ENCODE measurements at regions not wholly inside any gene's neighbourhood (a gene's known extent, or its start where the extent isn't known, plus 50 kb on each side); places are given as distances from the start of the nearest gene placed in this dataset.

GRCh38 chr2:160952464-160953254 lies 207.6 kb upstream of the TANK start:
- Histone ChIP-seq H3K9me1 (ENCODE audit: control insufficient read depth, extremely low read depth, insufficient read depth, low read length) (no peaks in the 10 kb centered on the region), H3K9me3 (ENCODE audit: control insufficient read depth, low read depth, low read length) (no peaks in the 10 kb centered on the region), H3K27ac (ENCODE audit: control insufficient read depth, insufficient read depth, low read length) (no peak overlapping the region), H3K27me3 (ENCODE audit: control insufficient read depth, extremely low read depth, insufficient read depth, low read length) (no peaks in the 10 kb centered on the region), H3K79me2 (ENCODE audit: control insufficient read depth, insufficient read depth, low read length) (no peaks in the 10 kb centered on the region), H3K4me1 (ENCODE audit: control insufficient read depth, extremely low read depth, insufficient read depth, low read length) (peaks cover 16% of the 10 kb centered on the region), H4K20me1 (ENCODE audit: control insufficient read depth, extremely low read depth, insufficient read depth, low read length) (no peaks in the 10 kb centered on the region), H3K4me2 (ENCODE audit: control insufficient read depth, extremely low read depth, insufficient read depth, low read depth, low read length) (peak overlapping the region; percentile 48), H3K36me3 (ENCODE audit: control insufficient read depth in 2 of 2, extremely low read depth in 1 of 2, insufficient read depth in 2 of 2, low read length in 2 of 2) (no peaks in the 10 kb centered on the region), H2AFZ (ENCODE audit: control insufficient read depth, low read length) (peak overlapping the region; percentile 67), H3K9ac (ENCODE audit: control insufficient read depth, extremely low read depth, insufficient read depth, low read length) (no peak overlapping the region), H3K4me3 (ENCODE audit: control insufficient read depth in 2 of 3, extremely low read depth in 1 of 3, insufficient read depth in 2 of 3, low read depth in 1 of 3, low read length in 3 of 3) (no peak overlapping the region)
- TF ChIP-seq CTCF (optimal IDR thresholded peaks at IDR 0.05 in 1 of 3, IDR thresholded peaks at IDR 0.05 in 1 of 3, conservative IDR thresholded peaks at IDR 0.05 in 1 of 3; ENCODE audit: extremely low read depth in 1 of 3, insufficient read depth in 2 of 3, low read length in 3 of 3) (no peak), EZH2 (IDR thresholded peaks at IDR 0.05; ENCODE audit: low read length) (no peak)
- FAIRE-seq: peak; percentile 34
- DNase-seq (ENCODE audit: low read depth, low spot score): no peak
- dilution Hi-C loops (cut with MboI; ENCODE audit: extremely low pct_ligation_motif_present, low sequenced_read_pairs): no loop called here

GRCh38 chr2:160955578-160955977 lies 204.7 kb upstream of the TANK start:
- H3K4me2 ChIP-seq (ENCODE audit: control insufficient read depth, extremely low read depth, insufficient read depth, low read depth, low read length): no peak overlapping the region
- H4K20me1 ChIP-seq (ENCODE audit: control insufficient read depth, extremely low read depth, insufficient read depth, low read length): no peaks in the 10 kb centered on the region
- no peak overlapping the region for H3K4me3 ChIP-seq (ENCODE audit: control insufficient read depth in 2 of 3, extremely low read depth in 1 of 3, insufficient read depth in 2 of 3, low read depth in 1 of 3, low read length in 3 of 3)
- H3K36me3 ChIP-seq (ENCODE audit: control insufficient read depth in 2 of 2, extremely low read depth in 1 of 2, insufficient read depth in 2 of 2, low read length in 2 of 2): no peaks in the 10 kb centered on the region
- peaks cover 16% of the 10 kb centered on the region for H3K4me1 ChIP-seq (ENCODE audit: control insufficient read depth, extremely low read depth, insufficient read depth, low read length)
- no peaks in the 10 kb centered on the region for H3K27me3 ChIP-seq (ENCODE audit: control insufficient read depth, extremely low read depth, insufficient read depth, low read length)
- DNase-seq (ENCODE audit: low read depth, low spot score) (no peak), FAIRE-seq (no peak)
- H3K27ac ChIP-seq (ENCODE audit: control insufficient read depth, insufficient read depth, low read length): no peak overlapping the region
- H2AFZ ChIP-seq (ENCODE audit: control insufficient read depth, low read length): peak overlapping the region; percentile 53
- H3K9ac ChIP-seq (ENCODE audit: control insufficient read depth, extremely low read depth, insufficient read depth, low read length): no peak overlapping the region
- dilution Hi-C loops (cut with MboI; ENCODE audit: extremely low pct_ligation_motif_present, low sequenced_read_pairs): no loop called here
- H3K9me3 ChIP-seq (ENCODE audit: control insufficient read depth, low read depth, low read length): no peaks in the 10 kb centered on the region
- TF ChIP-seq CTCF (optimal IDR thresholded peaks at IDR 0.05 in 1 of 3, IDR thresholded peaks at IDR 0.05 in 1 of 3, conservative IDR thresholded peaks at IDR 0.05 in 1 of 3; ENCODE audit: extremely low read depth in 1 of 3, insufficient read depth in 2 of 3, low read length in 3 of 3) (no peak), EZH2 (IDR thresholded peaks at IDR 0.05; ENCODE audit: low read length) (no peak)
- H3K9me1 ChIP-seq (ENCODE audit: control insufficient read depth, extremely low read depth, insufficient read depth, low read length): no peaks in the 10 kb centered on the region
- no peaks in the 10 kb centered on the region for H3K79me2 ChIP-seq (ENCODE audit: control insufficient read depth, insufficient read depth, low read length)

Measured in keratinocyte (primary cell).